Right atrium auricular region (tissue), 2 donors: ENCODE measurements at regions not wholly inside any gene's neighbourhood (a gene's known extent, or its start where the extent isn't known, plus 50 kb on each side); places are given as distances from the start of the nearest gene placed in this dataset.
"Not testable (repeated sequence)": the region's sequence is repeated elsewhere in the genome, so short reads cannot be mapped to it uniquely, and the experiment has no call there.

Experiments used
- DNase-seq: peaks from one replicate; pipeline ENCODE4 v3.0.0-alpha.2; 2019; ENCODE audit warnings: low spot score
- H3K27ac ChIP-seq, 2 donors: fragments of 200-600 bp; sonication (generic); 1 replicate in 1 of 2; 2 replicates in 1 of 2; pipeline ENCODE4 v1.5.1; 2016 to 2019
- H3K27me3 ChIP-seq, 2 donors: fragments of 200-600 bp; sonication (generic); one replicate each; pipeline versions ENCODE4 v1.5.1 to v1.6.0; 2017 to 2019
- H3K36me3 ChIP-seq: fragments of 200-600 bp; sonication (generic); one replicate; pipeline ENCODE4 v1.5.1; 2016
- H3K4me1 ChIP-seq, 2 donors: fragments of 200-600 bp; sonication (generic); one replicate each; pipeline versions ENCODE4 v1.5.1 to v1.6.0; 2017 to 2019
- H3K4me3 ChIP-seq, 2 donors: fragments of 200-600 bp; sonication (generic); 1 replicate in 1 of 2; 2 replicates in 1 of 2; pipeline ENCODE4 v1.5.1; 2017 to 2019; ENCODE audit warnings: mild to moderate bottlenecking in 1 of 2, moderate library complexity in 1 of 2
- H3K9me3 ChIP-seq, 2 donors: fragments of 200-600 bp; sonication (generic); one replicate each; pipeline ENCODE4 v1.5.1; 2019
- TF ChIP-seq, protein P1 (sequence below), 2 donors: fragments of 200-600 bp; sonication (generic); IDR thresholded peaks; one replicate each; pipeline ENCODE4 v1.5.1; 2019; ENCODE audit warnings: antibody characterized with exemption in 2 of 2

DNA sequence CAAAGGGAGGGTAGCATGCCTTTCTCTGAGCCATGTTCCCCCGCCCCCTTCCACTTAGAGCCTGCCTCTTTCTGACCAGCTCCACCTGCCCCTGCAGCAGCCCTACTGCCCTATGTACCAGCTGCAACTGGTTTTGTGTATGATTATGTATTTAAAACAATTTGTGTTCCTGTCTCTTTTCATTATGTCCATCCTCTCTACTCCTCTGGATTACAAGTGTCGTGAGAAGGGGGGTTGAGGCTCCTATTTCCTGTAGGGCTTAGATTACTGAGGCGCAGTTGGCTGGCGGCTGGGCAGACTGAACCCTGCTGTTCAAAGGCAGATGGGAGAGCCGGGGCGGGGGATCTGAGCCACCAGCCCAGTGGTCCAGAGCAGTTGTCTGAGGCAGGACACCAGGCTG is 213.3 kb downstream of the KCNRG start:
- H3K36me3 ChIP-seq = no peaks in the 10 kb centered on the region
- no peaks in the 10 kb centered on the region for H3K9me3 ChIP-seq
- no peaks in the 10 kb centered on the region for H3K4me1 ChIP-seq
- no peak overlapping the region for H3K27ac ChIP-seq
- H3K4me3 ChIP-seq = no peak overlapping the region
- TF ChIP-seq, protein P1, sequence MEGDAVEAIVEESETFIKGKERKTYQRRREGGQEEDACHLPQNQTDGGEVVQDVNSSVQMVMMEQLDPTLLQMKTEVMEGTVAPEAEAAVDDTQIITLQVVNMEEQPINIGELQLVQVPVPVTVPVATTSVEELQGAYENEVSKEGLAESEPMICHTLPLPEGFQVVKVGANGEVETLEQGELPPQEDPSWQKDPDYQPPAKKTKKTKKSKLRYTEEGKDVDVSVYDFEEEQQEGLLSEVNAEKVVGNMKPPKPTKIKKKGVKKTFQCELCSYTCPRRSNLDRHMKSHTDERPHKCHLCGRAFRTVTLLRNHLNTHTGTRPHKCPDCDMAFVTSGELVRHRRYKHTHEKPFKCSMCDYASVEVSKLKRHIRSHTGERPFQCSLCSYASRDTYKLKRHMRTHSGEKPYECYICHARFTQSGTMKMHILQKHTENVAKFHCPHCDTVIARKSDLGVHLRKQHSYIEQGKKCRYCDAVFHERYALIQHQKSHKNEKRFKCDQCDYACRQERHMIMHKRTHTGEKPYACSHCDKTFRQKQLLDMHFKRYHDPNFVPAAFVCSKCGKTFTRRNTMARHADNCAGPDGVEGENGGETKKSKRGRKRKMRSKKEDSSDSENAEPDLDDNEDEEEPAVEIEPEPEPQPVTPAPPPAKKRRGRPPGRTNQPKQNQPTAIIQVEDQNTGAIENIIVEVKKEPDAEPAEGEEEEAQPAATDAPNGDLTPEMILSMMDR (IDR thresholded peaks at IDR 0.05) = no peak
- no peak for DNase-seq
- no peaks in the 10 kb centered on the region for H3K27me3 ChIP-seq

DNA sequence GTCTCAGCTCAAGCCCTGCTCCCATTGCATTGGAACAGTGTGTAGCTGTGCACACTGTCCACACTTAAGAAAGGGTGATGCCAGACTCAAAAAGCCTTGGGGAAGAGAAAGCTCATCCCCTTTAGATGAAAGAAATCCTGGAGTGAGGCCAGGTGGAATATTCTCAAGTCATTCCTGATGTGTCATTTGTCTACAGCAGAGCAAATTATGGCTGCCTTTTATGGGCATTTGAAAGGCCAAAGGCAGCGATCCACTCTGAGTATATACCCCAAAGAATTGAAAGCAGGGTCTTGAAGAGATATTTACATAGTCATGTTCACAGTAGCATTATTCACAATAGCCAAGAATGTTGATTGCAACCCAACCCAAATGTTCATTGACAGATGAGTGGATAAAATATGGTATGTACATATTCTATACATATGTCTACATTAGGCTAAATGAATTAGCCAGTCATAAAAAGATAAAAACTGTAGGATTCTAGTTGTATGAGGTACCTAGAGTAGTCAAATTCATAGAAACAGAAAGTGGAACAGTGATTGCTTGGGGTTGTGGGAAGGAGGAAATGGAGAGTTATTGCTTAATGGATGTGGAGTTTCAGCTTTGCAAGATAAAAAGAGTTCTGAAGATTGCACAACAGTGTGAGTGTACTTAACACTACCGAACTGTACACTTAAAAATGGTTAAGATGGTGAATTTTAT is 214.9 kb downstream of the KCNRG start:
- no peaks in the 10 kb centered on the region for H3K27me3 ChIP-seq
- H3K4me1 ChIP-seq = no peaks in the 10 kb centered on the region
- TF ChIP-seq, protein P1 (IDR thresholded peaks at IDR 0.05) = no peak
- no peak overlapping the region for H3K27ac ChIP-seq
- no peaks in the 10 kb centered on the region for H3K36me3 ChIP-seq
- no peaks in the 10 kb centered on the region for H3K9me3 ChIP-seq
- no peak for DNase-seq
- no peak overlapping the region for H3K4me3 ChIP-seq

DNA sequence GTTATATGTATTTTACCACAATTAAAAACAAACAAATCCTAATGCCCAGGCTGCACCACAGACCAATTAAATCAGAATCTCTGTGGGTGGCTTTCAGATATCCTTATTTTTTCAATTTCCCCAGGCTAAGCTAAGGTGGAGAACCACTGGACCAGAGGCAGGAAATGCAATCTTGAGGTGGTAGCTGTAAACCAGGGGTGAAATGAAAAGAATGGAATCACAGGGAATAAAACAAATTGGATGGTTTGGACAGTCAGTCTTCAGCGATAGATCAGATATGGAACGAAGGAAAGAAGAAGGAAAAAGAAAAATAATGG is 215.4 kb downstream of the KCNRG start:
- TF ChIP-seq, protein P1 (IDR thresholded peaks at IDR 0.05) = no peak
- no peaks in the 10 kb centered on the region for H3K27me3 ChIP-seq
- no peak overlapping the region for H3K4me3 ChIP-seq
- no peaks in the 10 kb centered on the region for H3K9me3 ChIP-seq
- no peaks in the 10 kb centered on the region for H3K4me1 ChIP-seq
- no peak overlapping the region for H3K27ac ChIP-seq
- no peak for DNase-seq
- no peaks in the 10 kb centered on the region for H3K36me3 ChIP-seq

DNA sequence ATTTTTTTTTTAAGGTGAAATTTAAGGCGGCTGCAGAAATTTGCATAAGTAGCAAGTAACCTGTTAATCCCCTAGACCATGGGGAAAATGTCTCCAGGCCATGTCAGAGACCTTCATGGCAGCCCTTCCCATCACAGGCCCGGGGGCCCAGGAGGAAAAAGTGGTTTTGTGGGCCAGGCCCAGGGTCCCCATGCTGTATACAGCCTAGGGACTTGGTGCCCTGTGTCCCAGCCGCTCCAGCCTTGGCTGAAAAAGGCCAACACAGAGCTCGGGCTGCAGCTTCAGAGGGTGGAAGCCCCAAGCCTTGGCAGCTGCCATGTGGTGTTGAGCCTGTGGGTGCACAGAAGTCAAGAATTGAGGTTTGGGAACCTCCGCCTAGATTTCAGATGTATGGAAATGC is 218.3 kb downstream of the KCNRG start:
- not testable (repeated sequence) for H3K4me1 ChIP-seq, DNase-seq, H3K27me3 ChIP-seq, H3K4me3 ChIP-seq, H3K9me3 ChIP-seq, H3K36me3 ChIP-seq, H3K27ac ChIP-seq

DNA sequence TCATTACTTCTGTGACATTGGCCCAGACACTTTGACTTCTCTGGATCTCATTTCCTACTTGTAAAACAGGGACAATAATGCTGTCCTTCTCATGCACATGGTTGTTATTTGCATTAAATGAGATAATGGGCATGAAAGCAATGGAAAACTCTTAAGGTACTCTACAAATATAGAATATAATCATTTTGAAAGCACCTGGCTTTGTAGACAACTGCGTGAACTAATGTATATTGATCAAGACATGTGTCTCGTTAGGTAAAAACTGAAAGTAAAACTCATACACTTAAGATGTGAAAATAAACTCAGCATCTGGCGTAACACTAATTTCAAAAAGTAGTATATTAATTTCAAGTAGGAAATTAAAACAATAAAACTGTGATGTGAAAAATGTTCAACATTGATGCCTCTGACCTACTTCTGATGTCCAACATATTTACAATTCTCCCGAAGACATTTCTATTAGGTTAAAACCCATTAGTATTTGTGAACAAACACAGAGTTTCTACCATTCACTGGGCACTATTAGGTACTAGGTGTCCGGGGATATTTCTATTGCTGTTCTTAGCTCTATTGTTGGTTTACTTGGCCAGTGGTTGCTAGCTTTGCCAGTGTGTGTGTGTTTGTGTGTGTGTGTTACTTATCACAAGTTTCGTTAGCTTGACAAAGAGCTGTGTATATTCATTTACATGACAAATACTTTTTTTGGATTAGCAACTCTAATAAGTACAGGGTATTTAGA is 220.5 kb downstream of the KCNRG start:
- Histone ChIP-seq H3K9me3 (no peaks in the 10 kb centered on the region), H3K27ac (no peak overlapping the region), H3K4me1 (no peaks in the 10 kb centered on the region), H3K36me3 (no peaks in the 10 kb centered on the region), H3K4me3 (no peak overlapping the region), H3K27me3 (no peaks in the 10 kb centered on the region)
- DNase-seq = no peak
- TF ChIP-seq, protein P1 (IDR thresholded peaks at IDR 0.05) = no peak

DNA sequence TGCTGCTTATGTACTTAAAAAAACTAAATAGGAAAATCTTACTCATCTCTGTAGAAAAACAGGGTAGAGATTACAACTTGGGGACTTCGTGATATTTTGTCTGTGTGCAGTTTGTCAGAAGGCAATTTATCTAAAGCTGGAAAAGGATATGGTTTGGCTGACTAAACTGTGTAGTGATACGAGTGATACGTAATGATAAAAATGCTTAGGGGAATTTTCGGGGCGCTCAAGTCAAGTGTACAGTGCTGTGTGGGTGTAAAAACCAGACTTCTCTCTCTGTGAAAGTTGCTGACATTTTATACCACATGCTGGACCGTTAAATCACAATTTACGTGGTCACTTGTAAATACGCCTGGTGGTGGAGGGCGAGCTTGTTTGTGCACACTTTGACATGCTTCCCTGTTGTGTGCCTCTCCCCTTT is 221.7 kb downstream of the KCNRG start:
- no peak for DNase-seq
- Histone ChIP-seq H3K4me3 (no peak overlapping the region), H3K9me3 (no peaks in the 10 kb centered on the region), H3K27ac (no peak overlapping the region), H3K36me3 (no peaks in the 10 kb centered on the region), H3K4me1 (no peaks in the 10 kb centered on the region), H3K27me3 (no peaks in the 10 kb centered on the region)
- TF ChIP-seq, protein P1 (IDR thresholded peaks at IDR 0.05) = no peak
